ENCODE measurements at regions not wholly inside any gene's neighbourhood (a gene's known extent, or its start where the extent isn't known, plus 50 kb on each side); places are given as distances from the start of the nearest gene placed in this dataset.

- DNase-seq (ENCODE audit: low read depth, low spot score), result no peak
- dilution Hi-C loops (cut with MboI; ENCODE audit: extremely low pct_ligation_motif_present, low sequenced_read_pairs), result no loop called here
- no peak overlapping the region for H3K4me3 ChIP-seq (ENCODE audit: control insufficient read depth in 2 of 3, extremely low read depth in 1 of 3, insufficient read depth in 2 of 3, low read depth in 1 of 3, low read length in 3 of 3)
- no peak overlapping the region for H3K27ac ChIP-seq (ENCODE audit: control insufficient read depth, insufficient read depth, low read length)
- no peaks in the 10 kb centered on the region for H3K4me1 ChIP-seq (ENCODE audit: control insufficient read depth, extremely low read depth, insufficient read depth, low read length)
- H3K9me3 ChIP-seq (ENCODE audit: control insufficient read depth, low read depth, low read length), result no peaks in the 10 kb centered on the region
- no peaks in the 10 kb centered on the region for H3K36me3 ChIP-seq (ENCODE audit: control insufficient read depth in 2 of 2, extremely low read depth in 1 of 2, insufficient read depth in 2 of 2, low read length in 2 of 2)
- no peaks in the 10 kb centered on the region for H4K20me1 ChIP-seq (ENCODE audit: control insufficient read depth, extremely low read depth, insufficient read depth, low read length)
- H3K9ac ChIP-seq (ENCODE audit: control insufficient read depth, extremely low read depth, insufficient read depth, low read length), result no peak overlapping the region
- H3K79me2 ChIP-seq (ENCODE audit: control insufficient read depth, insufficient read depth, low read length), result no peaks in the 10 kb centered on the region
- no peaks in the 10 kb centered on the region for H3K9me1 ChIP-seq (ENCODE audit: control insufficient read depth, extremely low read depth, insufficient read depth, low read length)
- H2AFZ ChIP-seq (ENCODE audit: control insufficient read depth, low read length), result no peak overlapping the region
- H3K27me3 ChIP-seq (ENCODE audit: control insufficient read depth, extremely low read depth, insufficient read depth, low read length), result no peaks in the 10 kb centered on the region
- TF ChIP-seq EZH2 (IDR thresholded peaks at IDR 0.05; ENCODE audit: low read length), result no peak
- TF ChIP-seq, protein P1, sequence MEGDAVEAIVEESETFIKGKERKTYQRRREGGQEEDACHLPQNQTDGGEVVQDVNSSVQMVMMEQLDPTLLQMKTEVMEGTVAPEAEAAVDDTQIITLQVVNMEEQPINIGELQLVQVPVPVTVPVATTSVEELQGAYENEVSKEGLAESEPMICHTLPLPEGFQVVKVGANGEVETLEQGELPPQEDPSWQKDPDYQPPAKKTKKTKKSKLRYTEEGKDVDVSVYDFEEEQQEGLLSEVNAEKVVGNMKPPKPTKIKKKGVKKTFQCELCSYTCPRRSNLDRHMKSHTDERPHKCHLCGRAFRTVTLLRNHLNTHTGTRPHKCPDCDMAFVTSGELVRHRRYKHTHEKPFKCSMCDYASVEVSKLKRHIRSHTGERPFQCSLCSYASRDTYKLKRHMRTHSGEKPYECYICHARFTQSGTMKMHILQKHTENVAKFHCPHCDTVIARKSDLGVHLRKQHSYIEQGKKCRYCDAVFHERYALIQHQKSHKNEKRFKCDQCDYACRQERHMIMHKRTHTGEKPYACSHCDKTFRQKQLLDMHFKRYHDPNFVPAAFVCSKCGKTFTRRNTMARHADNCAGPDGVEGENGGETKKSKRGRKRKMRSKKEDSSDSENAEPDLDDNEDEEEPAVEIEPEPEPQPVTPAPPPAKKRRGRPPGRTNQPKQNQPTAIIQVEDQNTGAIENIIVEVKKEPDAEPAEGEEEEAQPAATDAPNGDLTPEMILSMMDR (optimal IDR thresholded peaks at IDR 0.05 in 1 of 3, IDR thresholded peaks at IDR 0.05 in 1 of 3, conservative IDR thresholded peaks at IDR 0.05 in 1 of 3; ENCODE audit: extremely low read depth in 1 of 3, insufficient read depth in 2 of 3, low read length in 3 of 3), result no peak
- FAIRE-seq, result no peak
- no peak overlapping the region for H3K4me2 ChIP-seq (ENCODE audit: control insufficient read depth, extremely low read depth, insufficient read depth, low read depth, low read length)
Observed at GRCh38 chr2:181140414-181140813, 160.0 kb downstream of the UBE2E3 start.

DNA sequence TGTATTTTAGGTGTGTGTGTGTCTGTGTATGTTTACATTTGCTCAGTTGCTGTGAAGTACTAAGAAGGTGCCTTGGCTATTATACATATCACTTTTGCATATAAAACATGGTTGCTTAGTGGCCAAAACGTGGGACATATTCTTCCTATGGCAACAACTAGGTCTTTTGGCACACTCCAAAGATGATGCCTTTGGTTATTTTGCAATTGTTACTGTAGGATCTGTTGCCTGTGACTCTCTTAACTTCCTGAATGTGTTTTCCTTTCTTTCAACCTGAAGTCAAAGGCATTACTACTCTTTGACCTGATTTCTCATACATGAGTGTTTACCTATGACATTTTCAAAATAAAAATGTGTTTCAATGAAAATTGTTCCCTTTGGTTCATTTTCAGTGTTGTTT, 160.5 kb downstream of the UBE2E3 start:
- H3K27ac ChIP-seq (ENCODE audit: control insufficient read depth, insufficient read depth, low read length), result no peak overlapping the region
- no peak overlapping the region for H3K4me2 ChIP-seq (ENCODE audit: control insufficient read depth, extremely low read depth, insufficient read depth, low read depth, low read length)
- no peak for FAIRE-seq
- H3K27me3 ChIP-seq (ENCODE audit: control insufficient read depth, extremely low read depth, insufficient read depth, low read length), result no peaks in the 10 kb centered on the region
- no peaks in the 10 kb centered on the region for H4K20me1 ChIP-seq (ENCODE audit: control insufficient read depth, extremely low read depth, insufficient read depth, low read length)
- no peak for TF ChIP-seq EZH2 (IDR thresholded peaks at IDR 0.05; ENCODE audit: low read length)
- TF ChIP-seq, protein P1 (optimal IDR thresholded peaks at IDR 0.05 in 1 of 3, IDR thresholded peaks at IDR 0.05 in 1 of 3, conservative IDR thresholded peaks at IDR 0.05 in 1 of 3; ENCODE audit: extremely low read depth in 1 of 3, insufficient read depth in 2 of 3, low read length in 3 of 3), result no peak
- DNase-seq (ENCODE audit: low read depth, low spot score), result no peak
- H3K9me3 ChIP-seq (ENCODE audit: control insufficient read depth, low read depth, low read length), result no peaks in the 10 kb centered on the region
- no peaks in the 10 kb centered on the region for H3K79me2 ChIP-seq (ENCODE audit: control insufficient read depth, insufficient read depth, low read length)
- H3K9me1 ChIP-seq (ENCODE audit: control insufficient read depth, extremely low read depth, insufficient read depth, low read length), result no peaks in the 10 kb centered on the region
- dilution Hi-C loops (cut with MboI; ENCODE audit: extremely low pct_ligation_motif_present, low sequenced_read_pairs), result no loop called here
- H3K36me3 ChIP-seq (ENCODE audit: control insufficient read depth in 2 of 2, extremely low read depth in 1 of 2, insufficient read depth in 2 of 2, low read length in 2 of 2), result no peaks in the 10 kb centered on the region
- no peaks in the 10 kb centered on the region for H3K4me1 ChIP-seq (ENCODE audit: control insufficient read depth, extremely low read depth, insufficient read depth, low read length)
- H3K9ac ChIP-seq (ENCODE audit: control insufficient read depth, extremely low read depth, insufficient read depth, low read length), result no peak overlapping the region
- H2AFZ ChIP-seq (ENCODE audit: control insufficient read depth, low read length), result no peak overlapping the region
- H3K4me3 ChIP-seq (ENCODE audit: control insufficient read depth in 2 of 3, extremely low read depth in 1 of 3, insufficient read depth in 2 of 3, low read depth in 1 of 3, low read length in 3 of 3), result no peak overlapping the region
